ENCODE measurements at regions not wholly inside any gene's neighbourhood (a gene's known extent, or its start where the extent isn't known, plus 50 kb on each side); places are given as distances from the start of the nearest gene placed in this dataset.

DNA sequence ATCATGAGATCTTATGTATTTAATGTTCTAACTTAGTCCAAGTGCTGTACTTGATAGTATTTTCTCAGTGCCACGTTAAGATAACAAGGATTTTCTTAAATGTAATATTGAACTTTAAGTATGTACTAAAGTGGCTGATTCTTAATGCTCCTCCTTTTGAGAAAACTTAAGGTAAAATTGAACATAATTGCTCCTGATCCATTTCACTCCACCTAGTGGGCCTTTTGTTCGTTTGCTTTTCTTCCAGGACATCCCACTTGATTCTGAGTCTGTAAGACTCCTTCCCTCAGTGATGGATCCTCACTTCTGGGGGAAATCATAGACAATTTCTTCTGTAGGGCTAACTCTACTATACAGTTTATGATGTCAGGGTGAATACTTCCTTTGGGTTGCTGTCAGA lies 173.1 kb downstream of the LMO4 start:
- Mint-ChIP-seq H3K4me1 (ENCODE audit: low read depth, unreplicated experiment) (peaks cover 12% of the 10 kb centered on the region), H3K9me3 (ENCODE audit: low read depth, unreplicated experiment) (no peaks in the 10 kb centered on the region), H3K4me3 (ENCODE audit: low read depth, unreplicated experiment) (no peak overlapping the region), H3K36me3 (ENCODE audit: insufficient read depth, unreplicated experiment) (no peaks in the 10 kb centered on the region), H3K27me3 (ENCODE audit: unreplicated experiment) (no peaks in the 10 kb centered on the region), H3K27ac (ENCODE audit: unreplicated experiment) (no peak overlapping the region)
- DNase-seq: no peak
- CTCF ChIA-PET: no interaction called here
- TF ChIP-seq, protein P1, sequence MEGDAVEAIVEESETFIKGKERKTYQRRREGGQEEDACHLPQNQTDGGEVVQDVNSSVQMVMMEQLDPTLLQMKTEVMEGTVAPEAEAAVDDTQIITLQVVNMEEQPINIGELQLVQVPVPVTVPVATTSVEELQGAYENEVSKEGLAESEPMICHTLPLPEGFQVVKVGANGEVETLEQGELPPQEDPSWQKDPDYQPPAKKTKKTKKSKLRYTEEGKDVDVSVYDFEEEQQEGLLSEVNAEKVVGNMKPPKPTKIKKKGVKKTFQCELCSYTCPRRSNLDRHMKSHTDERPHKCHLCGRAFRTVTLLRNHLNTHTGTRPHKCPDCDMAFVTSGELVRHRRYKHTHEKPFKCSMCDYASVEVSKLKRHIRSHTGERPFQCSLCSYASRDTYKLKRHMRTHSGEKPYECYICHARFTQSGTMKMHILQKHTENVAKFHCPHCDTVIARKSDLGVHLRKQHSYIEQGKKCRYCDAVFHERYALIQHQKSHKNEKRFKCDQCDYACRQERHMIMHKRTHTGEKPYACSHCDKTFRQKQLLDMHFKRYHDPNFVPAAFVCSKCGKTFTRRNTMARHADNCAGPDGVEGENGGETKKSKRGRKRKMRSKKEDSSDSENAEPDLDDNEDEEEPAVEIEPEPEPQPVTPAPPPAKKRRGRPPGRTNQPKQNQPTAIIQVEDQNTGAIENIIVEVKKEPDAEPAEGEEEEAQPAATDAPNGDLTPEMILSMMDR (IDR thresholded peaks at IDR 0.05; ENCODE audit: unreplicated experiment): no peak
- intact Hi-C loops (cut with micrococcal nuclease; ENCODE audit: unreplicated experiment): no loop called here
- no TSS peak for BruUV-seq (replicated peaks)

DNA sequence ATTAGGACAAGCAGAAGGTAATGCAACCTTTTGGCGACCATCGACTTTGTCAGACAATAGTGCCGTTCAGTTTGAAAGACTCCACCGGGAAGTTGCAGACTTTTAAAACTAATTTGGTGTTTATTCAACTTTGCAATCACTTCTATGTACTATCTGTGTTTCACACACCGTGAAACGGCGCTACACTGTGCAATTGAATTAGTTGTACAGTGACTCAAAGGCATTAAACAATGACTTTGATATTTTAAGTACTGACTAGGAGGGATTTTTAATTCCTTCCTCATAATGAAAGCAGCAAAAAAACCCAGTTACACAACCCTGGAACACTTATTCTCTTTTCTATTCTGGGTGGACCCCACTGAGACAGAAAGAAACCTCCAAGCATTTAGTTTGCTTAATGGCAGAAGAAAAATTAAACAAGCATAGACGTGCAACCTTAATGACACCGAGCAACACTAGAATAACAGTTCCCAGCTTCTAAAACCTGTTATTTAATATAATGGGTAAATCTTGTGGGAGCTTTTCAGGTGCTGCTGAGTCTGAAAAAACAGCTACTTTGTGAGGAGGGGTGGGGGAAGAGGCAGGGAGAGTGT lies 176.8 kb downstream of the LMO4 start:
- H3K4me3 Mint-ChIP-seq (ENCODE audit: low read depth, unreplicated experiment): no peak overlapping the region
- TF ChIP-seq, protein P1 (IDR thresholded peaks at IDR 0.05; ENCODE audit: unreplicated experiment): no peak
- H3K4me1 Mint-ChIP-seq (ENCODE audit: low read depth, unreplicated experiment): no peaks in the 10 kb centered on the region
- DNase-seq: no peak
- no TSS peak for BruUV-seq (replicated peaks)
- CTCF ChIA-PET: no interaction called here
- no peaks in the 10 kb centered on the region for H3K36me3 Mint-ChIP-seq (ENCODE audit: insufficient read depth, unreplicated experiment)
- H3K27me3 Mint-ChIP-seq (ENCODE audit: unreplicated experiment): no peaks in the 10 kb centered on the region
- H3K9me3 Mint-ChIP-seq (ENCODE audit: low read depth, unreplicated experiment): no peaks in the 10 kb centered on the region
- intact Hi-C loops (cut with micrococcal nuclease; ENCODE audit: unreplicated experiment): no loop called here
- H3K27ac Mint-ChIP-seq (ENCODE audit: unreplicated experiment): no peak overlapping the region

DNA sequence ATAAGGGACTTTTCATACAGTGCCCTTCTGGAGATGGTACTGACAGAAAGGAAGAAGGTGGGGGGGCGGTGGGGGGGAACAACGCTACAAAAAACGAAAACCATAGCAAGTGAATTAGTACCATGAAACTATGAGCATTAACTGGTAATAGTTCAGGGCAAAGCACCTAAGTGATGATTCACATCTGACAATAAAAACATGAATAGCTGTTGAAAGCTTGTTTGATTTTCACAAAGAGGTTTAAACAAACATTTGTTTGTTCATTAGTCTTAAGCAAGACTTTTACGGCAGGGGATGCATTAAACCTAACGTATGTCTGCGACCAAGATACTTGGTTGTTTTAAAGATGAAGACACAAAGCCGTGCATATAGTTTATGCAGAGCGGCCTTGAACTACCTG lies 177.5 kb downstream of the LMO4 start:
- H3K27ac Mint-ChIP-seq (ENCODE audit: unreplicated experiment): no peak overlapping the region
- H3K4me3 Mint-ChIP-seq (ENCODE audit: low read depth, unreplicated experiment): no peak overlapping the region
- no peak for DNase-seq
- TF ChIP-seq, protein P1 (IDR thresholded peaks at IDR 0.05; ENCODE audit: unreplicated experiment): no peak
- intact Hi-C loops (cut with micrococcal nuclease; ENCODE audit: unreplicated experiment): no loop called here
- H3K27me3 Mint-ChIP-seq (ENCODE audit: unreplicated experiment): no peaks in the 10 kb centered on the region
- no peaks in the 10 kb centered on the region for H3K4me1 Mint-ChIP-seq (ENCODE audit: low read depth, unreplicated experiment)
- no peaks in the 10 kb centered on the region for H3K36me3 Mint-ChIP-seq (ENCODE audit: insufficient read depth, unreplicated experiment)
- CTCF ChIA-PET: no interaction called here
- no peaks in the 10 kb centered on the region for H3K9me3 Mint-ChIP-seq (ENCODE audit: low read depth, unreplicated experiment)
- BruUV-seq (replicated peaks): no TSS peak

DNA sequence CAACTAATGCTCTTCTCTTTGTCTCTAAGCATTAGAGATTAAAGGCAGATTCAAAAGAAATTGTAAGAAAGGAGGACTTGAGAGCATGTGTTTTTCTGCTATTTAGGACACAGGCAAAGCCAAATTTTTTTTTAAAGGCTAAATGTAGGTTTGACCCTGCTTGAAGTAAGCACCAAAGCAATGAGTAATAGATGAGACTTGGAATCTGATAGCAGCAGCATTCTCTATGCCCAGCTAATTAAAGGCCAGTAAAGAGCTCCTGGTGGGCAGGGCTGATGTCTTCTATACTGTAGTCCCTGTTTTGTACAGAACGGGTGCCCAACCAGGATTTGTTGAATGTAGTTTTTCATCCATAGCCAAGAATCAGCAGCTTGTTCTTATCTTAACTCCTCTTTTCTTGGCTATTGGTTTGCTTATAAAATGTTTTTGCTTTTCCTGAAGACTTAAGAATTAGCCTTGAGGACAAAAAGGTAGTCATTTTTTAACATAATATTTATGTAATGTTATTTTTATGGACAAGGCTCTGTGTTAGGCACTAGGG lies 179.6 kb downstream of the LMO4 start:
- TF ChIP-seq, protein P1 (IDR thresholded peaks at IDR 0.05; ENCODE audit: unreplicated experiment): no peak
- Mint-ChIP-seq H3K36me3 (ENCODE audit: insufficient read depth, unreplicated experiment) (no peaks in the 10 kb centered on the region), H3K4me1 (ENCODE audit: low read depth, unreplicated experiment) (no peaks in the 10 kb centered on the region), H3K4me3 (ENCODE audit: low read depth, unreplicated experiment) (no peak overlapping the region), H3K9me3 (ENCODE audit: low read depth, unreplicated experiment) (no peaks in the 10 kb centered on the region), H3K27me3 (ENCODE audit: unreplicated experiment) (no peaks in the 10 kb centered on the region), H3K27ac (ENCODE audit: unreplicated experiment) (no peak overlapping the region)
- BruUV-seq (replicated peaks): no TSS peak
- CTCF ChIA-PET: interaction anchor here (0.6 kb wide), 1 partner anchor 42 kb away, joined by 3 read pairs; no protein-coding TSS in a partner anchor
- intact Hi-C loops (cut with micrococcal nuclease; ENCODE audit: unreplicated experiment): no loop called here
- DNase-seq: no peak
